ENCODE measurements at regions not wholly inside any gene's neighbourhood (a gene's known extent, or its start where the extent isn't known, plus 50 kb on each side); places are given as distances from the start of the nearest gene placed in this dataset.

GRCh38 chr3:66812741-66813140 is 185.4 kb upstream of the KBTBD8 start:
- H3K4me3 ChIP-seq, result no peak overlapping the region
- DNase-seq, result no peak
- no peaks in the 10 kb centered on the region for H3K27me3 ChIP-seq
- no peak overlapping the region for H3K27ac ChIP-seq
- H3K9me3 ChIP-seq, result no peaks in the 10 kb centered on the region
- intact Hi-C loops (cut with DNase I; ENCODE audit: low total_unique reads), result loop anchor here (10.0 kb wide), 1 partner anchor 308 kb away; the partner anchor contains the start of gene LRIG1
- TF ChIP-seq, protein P1, sequence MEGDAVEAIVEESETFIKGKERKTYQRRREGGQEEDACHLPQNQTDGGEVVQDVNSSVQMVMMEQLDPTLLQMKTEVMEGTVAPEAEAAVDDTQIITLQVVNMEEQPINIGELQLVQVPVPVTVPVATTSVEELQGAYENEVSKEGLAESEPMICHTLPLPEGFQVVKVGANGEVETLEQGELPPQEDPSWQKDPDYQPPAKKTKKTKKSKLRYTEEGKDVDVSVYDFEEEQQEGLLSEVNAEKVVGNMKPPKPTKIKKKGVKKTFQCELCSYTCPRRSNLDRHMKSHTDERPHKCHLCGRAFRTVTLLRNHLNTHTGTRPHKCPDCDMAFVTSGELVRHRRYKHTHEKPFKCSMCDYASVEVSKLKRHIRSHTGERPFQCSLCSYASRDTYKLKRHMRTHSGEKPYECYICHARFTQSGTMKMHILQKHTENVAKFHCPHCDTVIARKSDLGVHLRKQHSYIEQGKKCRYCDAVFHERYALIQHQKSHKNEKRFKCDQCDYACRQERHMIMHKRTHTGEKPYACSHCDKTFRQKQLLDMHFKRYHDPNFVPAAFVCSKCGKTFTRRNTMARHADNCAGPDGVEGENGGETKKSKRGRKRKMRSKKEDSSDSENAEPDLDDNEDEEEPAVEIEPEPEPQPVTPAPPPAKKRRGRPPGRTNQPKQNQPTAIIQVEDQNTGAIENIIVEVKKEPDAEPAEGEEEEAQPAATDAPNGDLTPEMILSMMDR (IDR thresholded peaks at IDR 0.05), result no peak
- peaks cover 0 to 4% (median 0%) of the 10 kb centered on the region in 4 donors for H3K4me1 ChIP-seq
- H3K36me3 ChIP-seq, result no peaks in the 10 kb centered on the region

GRCh38 chr3:66816090-66816761 is 181.9 kb upstream of the KBTBD8 start:
- Histone ChIP-seq H3K4me3 (no peak overlapping the region), H3K4me1 (peaks cover 0 to 4% (median 0%) of the 10 kb centered on the region in 4 donors), H3K27ac (no peak overlapping the region), H3K9me3 (no peaks in the 10 kb centered on the region), H3K27me3 (no peaks in the 10 kb centered on the region), H3K36me3 (no peaks in the 10 kb centered on the region)
- no peak for DNase-seq
- TF ChIP-seq, protein P1 (IDR thresholded peaks at IDR 0.05), result peak; percentile 55 to 68
- intact Hi-C loops (cut with DNase I; ENCODE audit: low total_unique reads), result loop anchor here (2.0 to 10.0 kb wide), 2 partner anchors 311 to 539 kb away; partner anchors contain the start of gene LRIG1

DNA sequence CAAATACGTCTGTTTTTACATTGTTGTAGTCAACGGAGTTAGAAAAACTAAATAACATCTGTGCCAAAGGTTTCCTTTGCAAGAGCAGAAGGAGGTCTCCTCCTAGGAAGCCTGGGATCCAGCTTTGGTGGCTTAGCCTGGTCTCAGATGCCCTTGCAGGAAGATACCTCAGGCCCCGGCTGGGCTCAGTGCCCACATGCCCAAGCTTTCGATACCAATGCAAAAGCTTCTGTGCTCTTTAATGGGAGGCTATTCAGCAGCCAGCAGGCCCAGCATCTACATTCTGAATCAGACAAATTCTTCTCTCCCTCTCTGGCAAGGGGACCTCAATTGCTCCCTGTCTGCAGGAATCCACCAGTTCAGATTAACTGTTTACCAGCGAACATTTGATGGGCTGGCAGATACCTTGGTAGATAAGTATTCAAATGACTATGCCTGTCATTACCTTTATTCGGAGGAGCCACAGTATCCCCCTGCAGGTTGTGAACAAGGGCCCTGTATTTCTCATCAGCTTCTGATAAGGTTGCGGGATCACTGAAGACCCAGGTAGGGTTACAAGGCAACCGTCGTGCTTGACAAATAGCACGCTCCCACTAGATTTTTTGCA is 180.1 kb upstream of the KBTBD8 start:
- no peak for DNase-seq
- Histone ChIP-seq H3K36me3 (no peaks in the 10 kb centered on the region), H3K4me1 (peaks cover 0 to 8% (median 2%) of the 10 kb centered on the region in 4 donors), H3K4me3 (no peak overlapping the region), H3K27me3 (no peaks in the 10 kb centered on the region), H3K27ac (no peak overlapping the region), H3K9me3 (no peaks in the 10 kb centered on the region)
- intact Hi-C loops (cut with DNase I; ENCODE audit: low total_unique reads), result loop anchor here (2.0 to 10.0 kb wide), 2 partner anchors 313 to 541 kb away; partner anchors contain the start of gene LRIG1
- TF ChIP-seq, protein P1 (IDR thresholded peaks at IDR 0.05), result no peak

DNA sequence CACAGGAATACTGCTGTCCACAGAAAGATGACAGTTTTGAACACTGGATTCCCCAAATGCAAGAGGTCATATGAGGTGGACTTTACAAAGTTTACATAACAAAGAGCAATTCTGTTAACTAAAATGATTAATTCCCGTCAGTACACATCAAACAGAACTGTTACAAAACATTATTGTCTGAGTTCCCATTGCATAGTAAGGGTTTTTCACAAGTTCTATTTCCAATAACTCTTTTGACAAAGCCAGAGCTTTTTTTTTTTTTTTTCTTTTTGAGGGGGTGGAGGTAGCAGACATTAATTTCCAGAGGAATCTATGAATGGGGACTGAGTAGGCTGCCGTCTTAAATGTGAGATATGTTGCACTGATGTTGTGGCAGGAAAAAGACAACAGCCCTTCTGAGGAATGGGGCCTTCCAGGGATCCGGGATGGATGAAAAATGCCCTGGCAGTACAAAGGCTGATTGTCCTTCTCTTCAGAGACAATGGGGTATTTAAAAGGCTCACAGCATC is 178.1 kb upstream of the KBTBD8 start:
- no peaks in the 10 kb centered on the region for H3K27me3 ChIP-seq
- H3K4me3 ChIP-seq, result no peak overlapping the region
- DNase-seq, result no peak
- no peaks in the 10 kb centered on the region for H3K9me3 ChIP-seq
- H3K36me3 ChIP-seq, result no peaks in the 10 kb centered on the region
- H3K27ac ChIP-seq, result no peak overlapping the region
- intact Hi-C loops (cut with DNase I; ENCODE audit: low total_unique reads), result loop anchor here (5.0 to 10.0 kb wide), 3 partner anchors 315 to 565 kb away; partner anchors contain the start of gene LRIG1
- TF ChIP-seq, protein P1 (IDR thresholded peaks at IDR 0.05), result no peak
- peaks cover 0 to 8% (median 2%) of the 10 kb centered on the region in 4 donors for H3K4me1 ChIP-seq

- Histone ChIP-seq H3K27me3 (peaks cover 0 to 6% of the 10 kb centered on the region in 2 donors), H3K9me3 (no peaks in the 10 kb centered on the region), H3K4me3 (no peak overlapping the region), H3K36me3 (no peaks in the 10 kb centered on the region), H3K27ac (no peak overlapping the region), H3K4me1 (peaks cover 0 to 8% (median 0%) of the 10 kb centered on the region in 4 donors)
- intact Hi-C loops (cut with DNase I; ENCODE audit: low total_unique reads), result loop anchor here (5.0 to 10.0 kb wide), 2 partner anchors 415 to 568 kb away; no protein-coding TSS in a partner anchor
- TF ChIP-seq, protein P1 (IDR thresholded peaks at IDR 0.05), result peak; percentile 63 to 66
- peak in 1 of 2 donors; percentile 40 for DNase-seq
These were observed 175.7 kb upstream of the KBTBD8 start for GRCh38 chr3:66822186-66823008.
